ENCODE measurements at regions not wholly inside any gene's neighbourhood (a gene's known extent, or its start where the extent isn't known, plus 50 kb on each side); places are given as distances from the start of the nearest gene placed in this dataset.
"Not testable (repeated sequence)": the region's sequence is repeated elsewhere in the genome, so short reads cannot be mapped to it uniquely, and the experiment has no call there.

GRCh38 chr4:66123190-66123589, 452.9 kb upstream of the EPHA5 start:
- DNase-seq = no peak

GRCh38 chr4:66115231-66115630, 444.9 kb upstream of the EPHA5 start:
- H3K79me2 ChIP-seq (ENCODE audit: insufficient read depth); H2AFZ ChIP-seq; H3K36me3 ChIP-seq (ENCODE audit: low read depth); H3F3A ChIP-seq (ENCODE audit: insufficient read depth); H3K4me2 ChIP-seq (ENCODE audit: unreplicated experiment); H3K27ac ChIP-seq; H3K9me3 ChIP-seq (ENCODE audit: low read depth); H3K27me3 ChIP-seq (replicated peaks; ENCODE audit: insufficient read depth); H4K20me1 ChIP-seq (ENCODE audit: insufficient read depth); DNase-seq; H3K9me2 ChIP-seq (ENCODE audit: insufficient read depth); H3K4me3 ChIP-seq; H3K4me1 ChIP-seq (ENCODE audit: insufficient read depth); H3K9ac ChIP-seq; in situ Hi-C loops (cut with MboI): not testable (repeated sequence)

More at GRCh38 chr4:66123190-66123589, 452.9 kb upstream of the EPHA5 start:
- Histone ChIP-seq H3K27ac (no peak overlapping the region), H3K4me2 (ENCODE audit: unreplicated experiment) (no peak overlapping the region), H4K20me1 (ENCODE audit: insufficient read depth) (no peaks in the 10 kb centered on the region), H3F3A (ENCODE audit: insufficient read depth) (no peaks in the 10 kb centered on the region), H3K27me3 (replicated peaks; ENCODE audit: insufficient read depth) (no peaks in the 10 kb centered on the region), H3K79me2 (ENCODE audit: insufficient read depth) (no peaks in the 10 kb centered on the region), H3K4me1 (ENCODE audit: insufficient read depth) (no peaks in the 10 kb centered on the region), H2AFZ (no peak overlapping the region), H3K9me2 (ENCODE audit: insufficient read depth) (no peaks in the 10 kb centered on the region), H3K4me3 (no peak overlapping the region), H3K9me3 (ENCODE audit: low read depth) (peaks cover 4% of the 10 kb centered on the region), H3K36me3 (ENCODE audit: low read depth) (no peaks in the 10 kb centered on the region), H3K9ac (no peak overlapping the region)
- no peak for TF ChIP-seq EZH2phosphoT487 (IDR thresholded peaks at IDR 0.05; ENCODE audit: insufficient read depth, low read depth)
- no peak for TF ChIP-seq EZH2 (IDR thresholded peaks at IDR 0.05; ENCODE audit: insufficient read depth, poor library complexity, severe bottlenecking)
- in situ Hi-C loops (cut with MboI) = no loop called here

- H3K9me2 ChIP-seq (ENCODE audit: insufficient read depth) = no peaks in the 10 kb centered on the region
- no peaks in the 10 kb centered on the region for H3K36me3 ChIP-seq (ENCODE audit: low read depth)
- no peaks in the 10 kb centered on the region for H3K27me3 ChIP-seq (replicated peaks; ENCODE audit: insufficient read depth)
- TF ChIP-seq EZH2phosphoT487 (IDR thresholded peaks at IDR 0.05; ENCODE audit: insufficient read depth, low read depth) = no peak
- TF ChIP-seq EZH2 (IDR thresholded peaks at IDR 0.05; ENCODE audit: insufficient read depth, poor library complexity, severe bottlenecking) = no peak
- H2AFZ ChIP-seq = no peak overlapping the region
- H3K4me3 ChIP-seq = no peak overlapping the region
- in situ Hi-C loops (cut with MboI) = no loop called here
- no peaks in the 10 kb centered on the region for H3K9me3 ChIP-seq (ENCODE audit: low read depth)
- H3K9ac ChIP-seq = no peak overlapping the region
- H3K27ac ChIP-seq = no peak overlapping the region
- DNase-seq = no peak
- no peaks in the 10 kb centered on the region for H3K4me1 ChIP-seq (ENCODE audit: insufficient read depth)
- no peak overlapping the region for H3K4me2 ChIP-seq (ENCODE audit: unreplicated experiment)
- no peaks in the 10 kb centered on the region for H3F3A ChIP-seq (ENCODE audit: insufficient read depth)
- H3K79me2 ChIP-seq (ENCODE audit: insufficient read depth) = no peaks in the 10 kb centered on the region
- no peaks in the 10 kb centered on the region for H4K20me1 ChIP-seq (ENCODE audit: insufficient read depth)
These were observed 438.6 kb upstream of the EPHA5 start for GRCh38 chr4:66108898-66109297.

- Histone ChIP-seq H3K4me1 (ENCODE audit: insufficient read depth) (no peaks in the 10 kb centered on the region), H3K4me2 (ENCODE audit: unreplicated experiment) (no peak overlapping the region), H4K20me1 (ENCODE audit: insufficient read depth) (no peaks in the 10 kb centered on the region), H3K27me3 (replicated peaks; ENCODE audit: insufficient read depth) (no peaks in the 10 kb centered on the region), H3K4me3 (no peak overlapping the region), H3K36me3 (ENCODE audit: low read depth) (no peaks in the 10 kb centered on the region), H3K27ac (no peak overlapping the region), H3K9ac (no peak overlapping the region), H2AFZ (no peak overlapping the region), H3F3A (ENCODE audit: insufficient read depth) (no peaks in the 10 kb centered on the region), H3K9me2 (ENCODE audit: insufficient read depth) (no peaks in the 10 kb centered on the region), H3K9me3 (ENCODE audit: low read depth) (no peaks in the 10 kb centered on the region), H3K79me2 (ENCODE audit: insufficient read depth) (no peaks in the 10 kb centered on the region)
- 20 to 23% methylated on average over 5 of the region's 5 CpGs for WGBS, 2 experiments (ENCODE audit: low coverage in 1 of 2, low lambda C conversion rate in 2 of 2, missing lambda C conversion rate in 2 of 2)
- in situ Hi-C loops (cut with MboI) = loop anchor here (25.0 kb wide), 1 partner anchor 110 kb away; no protein-coding TSS in a partner anchor
- TF ChIP-seq EZH2 (IDR thresholded peaks at IDR 0.05; ENCODE audit: insufficient read depth, poor library complexity, severe bottlenecking) (no peak), EZH2phosphoT487 (IDR thresholded peaks at IDR 0.05; ENCODE audit: insufficient read depth, low read depth) (no peak)
- DNase-seq = no peak
These were observed 426.9 kb upstream of the EPHA5 start for GRCh38 chr4:66097218-66097617.

- no peaks in the 10 kb centered on the region for H3K27me3 ChIP-seq (replicated peaks; ENCODE audit: insufficient read depth)
- H3K27ac ChIP-seq = no peak overlapping the region
- no peaks in the 10 kb centered on the region for H3K9me2 ChIP-seq (ENCODE audit: insufficient read depth)
- no peak for DNase-seq
- TF ChIP-seq EZH2phosphoT487 (IDR thresholded peaks at IDR 0.05; ENCODE audit: insufficient read depth, low read depth) (no peak), EZH2 (IDR thresholded peaks at IDR 0.05; ENCODE audit: insufficient read depth, poor library complexity, severe bottlenecking) (no peak)
- H3K4me1 ChIP-seq (ENCODE audit: insufficient read depth) = no peaks in the 10 kb centered on the region
- H3K9me3 ChIP-seq (ENCODE audit: low read depth) = no peaks in the 10 kb centered on the region
- H3K4me3 ChIP-seq = no peak overlapping the region
- no peaks in the 10 kb centered on the region for H3K36me3 ChIP-seq (ENCODE audit: low read depth)
- in situ Hi-C loops (cut with MboI) = loop anchor here (25.0 kb wide), 1 partner anchor 108 kb away; no protein-coding TSS in a partner anchor
- no peak overlapping the region for H3K9ac ChIP-seq
- H2AFZ ChIP-seq = no peak overlapping the region
- 12 to 14% methylated on average over 2 of the region's 2 CpGs for WGBS, 2 experiments (ENCODE audit: low coverage in 1 of 2, low lambda C conversion rate in 2 of 2, missing lambda C conversion rate in 2 of 2)
- H3F3A ChIP-seq (ENCODE audit: insufficient read depth) = no peaks in the 10 kb centered on the region
- no peaks in the 10 kb centered on the region for H4K20me1 ChIP-seq (ENCODE audit: insufficient read depth)
- H3K79me2 ChIP-seq (ENCODE audit: insufficient read depth) = no peaks in the 10 kb centered on the region
- no peak overlapping the region for H3K4me2 ChIP-seq (ENCODE audit: unreplicated experiment)
These were observed 424.8 kb upstream of the EPHA5 start for GRCh38 chr4:66095065-66095464.

All from GM23248 (cell line).